Osteoblast (primary cell): ENCODE measurements at regions not wholly inside any gene's neighbourhood (a gene's known extent, or its start where the extent isn't known, plus 50 kb on each side); places are given as distances from the start of the nearest gene placed in this dataset.

Experiments
- DNase-seq: peaks from one replicate; pipeline ENCODE4 v3.0.0; 2011; ENCODE audit warnings: low spot score, mixed read lengths; ENCODE audit not compliant: insufficient read length; ENCODE audit errors: missing footprints
- H2AFZ ChIP-seq: 2 replicates; pipeline ENCODE4 v1.6.0; 2011; ENCODE audit warnings: mild to moderate bottlenecking, low read length
- H3K27ac ChIP-seq: 2 replicates; pipeline ENCODE4 v1.5.1; 2011; ENCODE audit warnings: mild to moderate bottlenecking, low read depth, low read length, moderate library complexity
- H3K27me3 ChIP-seq: 2 replicates; pipeline ENCODE4 v1.6.0; 2012; ENCODE audit warnings: mild to moderate bottlenecking, control low read depth, inconsistent platforms, low read length, moderate library complexity; ENCODE audit not compliant: insufficient read depth
- H3K36me3 ChIP-seq: 2 replicates; pipeline ENCODE4 v1.5.1; 2011; ENCODE audit warnings: mild to moderate bottlenecking, low read length, control low read depth, moderate library complexity; ENCODE audit not compliant: insufficient read depth
- H3K4me1 ChIP-seq: 2 replicates; pipeline ENCODE4 v1.5.1; 2011; ENCODE audit warnings: mild to moderate bottlenecking, low read length, control low read depth, moderate library complexity; ENCODE audit not compliant: insufficient read depth
- H3K4me2 ChIP-seq: 2 replicates; pipeline ENCODE4 v1.6.0; 2011; ENCODE audit warnings: mild to moderate bottlenecking, low read length; ENCODE audit not compliant: insufficient read depth
- H3K4me3 ChIP-seq: fragments of 200-600 bp; sonication (generic); 3 replicates; pipeline ENCODE4 v1.5.1; 2012; ENCODE audit warnings: mild to moderate bottlenecking, low read length, inconsistent platforms; ENCODE audit not compliant: insufficient read depth
- H3K79me2 ChIP-seq: 2 replicates; pipeline ENCODE4 v1.6.0; 2012; ENCODE audit warnings: mild to moderate bottlenecking, low read length, control low read depth, inconsistent platforms; ENCODE audit not compliant: insufficient read depth
- H3K9me3 ChIP-seq: 2 replicates; pipeline ENCODE4 v1.5.1; 2011; ENCODE audit warnings: low read depth, low read length, control low read depth
- H4K20me1 ChIP-seq: 2 replicates; pipeline ENCODE4 v1.6.0; 2012; ENCODE audit warnings: mild to moderate bottlenecking, low read length, control low read depth; ENCODE audit not compliant: insufficient read depth
- TF ChIP-seq, protein P1 (sequence below): IDR thresholded peaks from 2 replicates; pipeline ENCODE4 v1.5.1; 2011; ENCODE audit warnings: mild to moderate bottlenecking, low read depth, low read length, moderate library complexity; ENCODE audit errors: extremely low read depth

- Histone ChIP-seq H3K9me3 (peaks cover 2% of the 10 kb centered on the region), H3K79me2 (no peaks in the 10 kb centered on the region), H2AFZ (no peak overlapping the region), H3K4me1 (no peaks in the 10 kb centered on the region), H3K27me3 (no peaks in the 10 kb centered on the region), H4K20me1 (no peaks in the 10 kb centered on the region), H3K4me2 (no peak overlapping the region), H3K36me3 (no peaks in the 10 kb centered on the region), H3K4me3 (no peak overlapping the region), H3K27ac (no peak overlapping the region)
- DNase-seq: no peak
- TF ChIP-seq, protein P1, sequence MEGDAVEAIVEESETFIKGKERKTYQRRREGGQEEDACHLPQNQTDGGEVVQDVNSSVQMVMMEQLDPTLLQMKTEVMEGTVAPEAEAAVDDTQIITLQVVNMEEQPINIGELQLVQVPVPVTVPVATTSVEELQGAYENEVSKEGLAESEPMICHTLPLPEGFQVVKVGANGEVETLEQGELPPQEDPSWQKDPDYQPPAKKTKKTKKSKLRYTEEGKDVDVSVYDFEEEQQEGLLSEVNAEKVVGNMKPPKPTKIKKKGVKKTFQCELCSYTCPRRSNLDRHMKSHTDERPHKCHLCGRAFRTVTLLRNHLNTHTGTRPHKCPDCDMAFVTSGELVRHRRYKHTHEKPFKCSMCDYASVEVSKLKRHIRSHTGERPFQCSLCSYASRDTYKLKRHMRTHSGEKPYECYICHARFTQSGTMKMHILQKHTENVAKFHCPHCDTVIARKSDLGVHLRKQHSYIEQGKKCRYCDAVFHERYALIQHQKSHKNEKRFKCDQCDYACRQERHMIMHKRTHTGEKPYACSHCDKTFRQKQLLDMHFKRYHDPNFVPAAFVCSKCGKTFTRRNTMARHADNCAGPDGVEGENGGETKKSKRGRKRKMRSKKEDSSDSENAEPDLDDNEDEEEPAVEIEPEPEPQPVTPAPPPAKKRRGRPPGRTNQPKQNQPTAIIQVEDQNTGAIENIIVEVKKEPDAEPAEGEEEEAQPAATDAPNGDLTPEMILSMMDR: no peak
These were observed 441.2 kb downstream of the IRX1 start for GRCh38 chr5:4036861-4037260.

DNA sequence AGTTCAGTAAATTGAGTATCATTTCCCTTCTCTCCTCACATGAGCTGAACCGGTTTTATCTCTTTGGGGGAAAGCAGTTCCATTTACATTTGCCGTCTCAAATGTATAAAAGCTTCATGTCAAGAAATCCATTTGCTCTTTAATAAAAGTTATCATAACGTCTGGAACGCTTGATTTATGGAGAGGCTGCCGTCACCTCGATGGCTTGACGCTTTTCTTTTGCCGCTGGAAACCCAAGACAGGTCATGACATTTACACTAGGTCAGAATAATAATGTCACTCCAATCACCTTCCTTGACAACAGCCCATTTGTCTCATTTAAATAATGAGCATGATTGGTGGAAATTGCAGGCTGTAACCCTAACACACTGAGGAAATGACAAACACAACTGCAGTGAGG lies 443.4 kb downstream of the IRX1 start:
- Histone ChIP-seq H3K79me2 (no peaks in the 10 kb centered on the region), H3K4me3 (no peak overlapping the region), H3K9me3 (peaks cover 2% of the 10 kb centered on the region), H4K20me1 (no peaks in the 10 kb centered on the region), H3K27me3 (no peaks in the 10 kb centered on the region), H3K4me1 (no peaks in the 10 kb centered on the region), H3K36me3 (no peaks in the 10 kb centered on the region), H2AFZ (no peak overlapping the region), H3K4me2 (no peak overlapping the region), H3K27ac (no peak overlapping the region)
- DNase-seq: no peak
- TF ChIP-seq, protein P1: no peak

DNA sequence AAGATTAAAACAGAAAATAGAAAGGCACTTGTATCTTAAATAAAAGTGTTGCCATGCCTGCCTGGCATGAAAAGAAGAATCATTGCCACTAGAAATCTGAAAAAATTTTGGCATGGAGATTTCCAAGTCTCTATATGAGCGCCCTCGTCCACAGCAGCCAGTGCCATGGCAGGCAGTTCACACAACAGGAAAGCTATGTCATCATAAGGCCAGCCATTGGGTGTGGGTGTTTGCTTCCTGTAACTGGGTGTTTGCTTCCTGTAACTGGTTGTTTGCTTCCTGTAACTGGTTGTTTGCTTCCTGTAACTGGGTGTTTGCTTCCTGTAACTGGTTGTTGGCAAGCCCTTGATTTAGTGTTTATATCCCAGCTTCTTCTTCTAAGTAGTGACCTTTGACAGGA lies 446.7 kb downstream of the IRX1 start:
- Histone ChIP-seq H2AFZ (no peak overlapping the region), H3K79me2 (no peaks in the 10 kb centered on the region), H3K36me3 (no peaks in the 10 kb centered on the region), H3K4me3 (no peak overlapping the region), H4K20me1 (no peaks in the 10 kb centered on the region), H3K4me2 (no peak overlapping the region), H3K9me3 (peaks cover 3% of the 10 kb centered on the region), H3K27ac (no peak overlapping the region), H3K27me3 (no peaks in the 10 kb centered on the region), H3K4me1 (no peaks in the 10 kb centered on the region)
- TF ChIP-seq, protein P1: no peak
- DNase-seq: no peak

DNA sequence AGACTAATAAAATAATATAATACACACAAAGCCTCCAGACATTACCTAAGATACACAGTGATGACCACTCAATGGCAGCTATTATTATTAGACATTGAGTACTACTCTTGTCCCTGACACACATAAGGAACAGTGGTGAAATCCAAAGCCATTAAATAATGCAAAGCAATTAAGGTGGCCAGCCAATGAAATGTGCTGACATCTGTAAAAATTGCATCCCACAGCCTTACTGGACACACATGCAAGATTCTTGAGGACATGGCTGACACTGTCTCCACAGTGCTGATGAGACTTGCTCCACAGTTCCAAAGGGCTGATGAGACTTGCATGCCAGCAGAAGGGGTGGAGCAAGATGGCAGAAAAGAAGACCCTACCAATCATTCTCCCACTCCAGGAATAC lies 447.5 kb downstream of the IRX1 start:
- H4K20me1 ChIP-seq: no peaks in the 10 kb centered on the region
- H3K4me2 ChIP-seq: no peak overlapping the region
- H3K27me3 ChIP-seq: no peaks in the 10 kb centered on the region
- H3K27ac ChIP-seq: no peak overlapping the region
- DNase-seq: no peak
- TF ChIP-seq, protein P1: no peak
- no peak overlapping the region for H3K4me3 ChIP-seq
- H3K4me1 ChIP-seq: no peaks in the 10 kb centered on the region
- no peaks in the 10 kb centered on the region for H3K36me3 ChIP-seq
- H2AFZ ChIP-seq: no peak overlapping the region
- no peaks in the 10 kb centered on the region for H3K79me2 ChIP-seq
- peaks cover 3% of the 10 kb centered on the region for H3K9me3 ChIP-seq
